T-helper 2 cell (primary cell): ENCODE measurements at regions not wholly inside any gene's neighbourhood (a gene's known extent, or its start where the extent isn't known, plus 50 kb on each side); places are given as distances from the start of the nearest gene placed in this dataset.
A peak's percentile ranks its signal among the peaks of the same experiment; 100 is the strongest.

Experiments used
- DNase-seq, 5 experiments: peaks; one replicate each; pipeline versions ENCODE4 v3.0.0 to v3.0.0-alpha.2; 2012 to 2022

DNA sequence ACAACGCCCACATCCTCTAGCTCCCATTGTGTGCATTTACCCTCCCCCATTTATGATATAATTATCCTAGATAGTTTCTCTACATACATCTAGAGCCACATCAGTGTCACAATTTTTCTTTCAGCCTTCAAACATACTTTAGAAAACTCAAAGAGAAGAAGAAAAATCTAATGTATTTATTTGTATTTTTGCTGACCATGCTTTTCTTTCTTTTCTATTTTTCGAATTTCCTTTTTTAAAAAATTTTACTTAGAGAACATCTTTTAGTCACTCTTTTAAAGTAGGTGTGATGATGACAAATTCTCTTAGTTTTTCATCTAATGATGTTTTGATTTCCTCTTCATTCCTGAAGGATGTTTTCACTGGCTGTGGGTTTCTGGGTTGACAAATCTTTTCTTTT, 117.0 kb upstream of the CHL1 start:
- no peak for DNase-seq

- DNase-seq, result no peak
Observed at GRCh38 chr3:82508-82907, 114.1 kb upstream of the CHL1 start.

GRCh38 chr3:83096-83495, 113.5 kb upstream of the CHL1 start:
- no peak for DNase-seq

DNA sequence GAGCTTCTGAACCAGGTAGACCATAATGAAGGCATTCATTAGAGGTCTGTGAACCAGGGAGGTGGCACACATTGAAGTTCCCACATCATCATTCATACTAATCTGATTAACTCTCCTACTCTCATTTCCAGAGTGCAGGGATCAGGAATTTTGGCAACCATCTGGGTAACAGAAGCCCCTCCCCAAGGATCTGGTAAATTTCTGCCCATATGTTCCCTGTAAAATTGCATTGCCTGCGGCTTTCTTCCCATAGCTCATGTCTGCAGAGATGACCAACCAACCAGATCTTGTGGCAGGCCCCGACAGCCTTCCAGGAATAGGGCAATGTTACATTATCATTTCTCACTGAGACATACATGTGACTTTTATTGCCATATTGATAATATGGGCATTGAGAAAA, 111.4 kb upstream of the CHL1 start:
- DNase-seq, result no peak

- DNase-seq, result no peak
Observed at GRCh38 chr3:88267-88666, 108.3 kb upstream of the CHL1 start.

DNA sequence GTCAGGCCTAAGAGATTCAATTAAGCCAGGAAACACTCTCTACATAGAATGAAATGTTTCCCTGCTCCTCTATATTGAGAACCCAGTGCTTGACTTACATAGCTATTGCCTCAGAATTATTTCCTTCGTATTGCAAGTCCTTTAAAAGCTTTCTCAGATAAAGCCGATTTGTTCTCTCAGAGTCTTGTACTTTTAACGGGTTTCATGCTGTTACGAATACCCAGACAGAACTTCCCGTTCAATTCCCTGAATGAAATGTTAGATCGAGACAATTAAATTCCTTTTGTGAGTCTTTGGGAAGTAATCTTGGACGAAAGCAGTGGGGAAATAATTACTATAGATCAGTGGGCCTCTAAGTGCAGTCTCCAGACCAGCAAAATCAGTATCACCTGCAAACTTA, 102.8 kb upstream of the CHL1 start:
- DNase-seq, result no peak

GRCh38 chr3:96259-96658, 100.3 kb upstream of the CHL1 start:
- DNase-seq, result no peak

- DNase-seq, result no peak
Observed at GRCh38 chr3:97417-98258, 98.9 kb upstream of the CHL1 start.

DNA sequence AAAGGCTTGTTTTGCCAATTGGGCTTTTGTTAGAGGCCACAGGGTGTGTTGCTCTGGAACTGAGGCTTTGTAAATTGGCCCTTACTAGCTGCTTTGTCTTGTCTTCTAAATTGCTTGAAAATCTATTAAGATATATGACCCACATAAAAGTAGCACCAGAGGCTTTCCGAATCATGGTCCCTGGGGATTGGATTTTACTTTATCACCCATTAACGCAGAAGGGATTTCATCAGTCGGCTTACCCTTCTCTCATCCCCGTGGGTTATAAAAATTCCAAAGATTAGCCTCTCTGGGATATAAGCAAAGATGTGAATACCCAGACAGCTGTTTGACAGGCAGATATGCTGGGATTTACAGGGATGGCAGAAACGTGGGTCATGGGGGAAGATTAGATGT, 98.3 kb upstream of the CHL1 start:
- DNase-seq, result no peak

- DNase-seq, result no peak
Observed at GRCh38 chr3:99506-99905, 97.1 kb upstream of the CHL1 start.

DNA sequence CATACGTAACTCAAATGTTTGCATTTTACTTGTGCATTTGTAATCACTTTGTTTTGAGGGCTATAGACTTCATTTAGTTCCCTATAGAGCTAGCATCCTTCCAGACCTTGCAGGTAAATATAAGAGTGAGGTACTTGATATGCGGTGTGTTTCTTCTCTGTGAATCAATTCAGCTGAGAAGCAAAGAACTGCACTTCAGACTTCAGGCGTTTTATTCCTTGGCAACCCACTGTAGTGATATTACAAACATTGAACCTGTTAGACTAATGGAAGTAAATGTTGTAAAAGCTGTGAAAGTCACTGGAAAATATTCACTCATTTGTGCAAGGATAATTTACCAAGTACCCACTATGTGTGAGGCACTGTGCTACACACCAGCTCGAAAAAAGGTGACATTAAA, 94.1 kb upstream of the CHL1 start:
- no peak for DNase-seq

DNA sequence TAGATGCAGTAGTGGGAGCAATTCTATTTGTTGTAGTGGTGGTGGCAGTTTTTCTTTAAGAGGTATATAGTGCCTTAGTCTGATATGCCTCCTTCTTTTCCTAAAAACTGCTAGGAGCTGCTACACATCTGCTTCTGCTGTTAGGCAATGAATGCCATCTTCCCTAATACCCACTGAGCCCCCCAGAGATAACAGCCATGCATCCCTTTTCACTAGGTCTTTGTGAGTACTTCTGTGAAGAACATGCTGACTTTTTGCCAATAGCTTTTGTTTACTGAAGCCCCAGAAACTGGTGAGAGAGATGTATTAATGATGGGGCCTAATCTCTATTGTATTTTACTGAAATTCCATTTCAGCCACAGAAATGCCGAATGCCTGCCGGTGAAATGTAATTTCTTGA, 92.6 kb upstream of the CHL1 start:
- DNase-seq, result no peak

- no peak for DNase-seq
Observed at GRCh38 chr3:105585-105984, 91.0 kb upstream of the CHL1 start.

DNA sequence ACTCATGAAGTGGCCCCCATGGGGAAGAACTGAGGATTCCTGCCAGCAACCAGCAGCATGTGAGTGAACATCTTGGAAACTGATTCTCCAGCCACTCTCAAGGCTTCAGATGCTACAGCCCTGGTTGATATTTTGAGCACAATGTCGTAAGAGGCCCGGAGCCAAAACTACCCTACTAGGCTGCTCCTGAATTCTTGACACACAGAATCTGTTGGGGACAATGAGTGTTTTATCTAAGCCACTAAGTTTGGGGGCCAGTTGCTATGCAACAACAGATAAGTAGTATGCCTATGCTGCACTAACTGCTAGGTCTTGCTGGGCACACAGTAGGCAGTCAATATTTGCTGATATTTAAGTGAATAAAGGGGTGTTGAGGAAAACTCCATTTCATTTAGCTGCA, 89.9 kb upstream of the CHL1 start:
- no peak for DNase-seq

DNA sequence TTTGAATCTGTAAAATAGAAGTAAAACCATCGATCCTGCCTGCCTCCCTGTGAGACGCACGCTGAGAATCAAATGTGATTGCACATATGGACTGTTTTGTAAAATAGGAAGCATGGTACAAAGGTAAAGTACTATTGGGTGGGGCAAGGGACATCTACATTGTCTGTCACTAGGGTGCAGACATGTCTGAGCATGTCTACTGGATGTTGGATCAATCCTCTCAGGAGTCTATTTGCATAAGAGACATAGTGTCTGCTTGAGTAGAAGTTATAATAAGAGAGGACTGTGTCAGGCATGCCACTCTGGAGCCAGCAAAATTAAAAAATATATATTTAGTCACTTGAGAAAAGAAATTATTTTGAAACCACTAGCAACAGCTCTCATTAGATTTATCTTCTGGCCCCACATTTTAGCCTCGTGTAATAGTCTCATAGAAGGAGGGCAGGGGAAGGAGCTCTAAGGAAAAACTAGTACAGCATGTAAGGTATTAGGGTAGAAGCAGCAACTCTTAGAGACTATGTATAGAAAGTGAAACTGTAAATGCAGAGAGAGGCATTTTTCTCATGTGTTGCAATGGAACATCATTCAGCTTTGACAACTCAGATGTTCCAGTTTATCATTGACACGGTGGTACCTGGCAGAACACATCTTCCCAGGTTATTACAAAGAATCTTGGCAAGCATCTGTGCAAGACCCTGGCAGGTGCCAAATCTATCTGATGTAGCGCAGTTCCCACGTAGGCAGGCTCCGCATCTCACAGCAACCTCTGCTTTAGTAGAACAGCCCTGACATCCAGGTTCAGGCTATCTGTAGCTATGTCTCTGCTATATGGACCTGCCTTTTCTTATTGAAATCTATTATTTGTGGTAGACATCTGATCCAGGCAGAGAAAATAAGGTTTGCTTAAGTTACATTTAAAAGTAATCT, 85.2 kb upstream of the CHL1 start:
- DNase-seq, result peak in 1 of 5 experiments; percentile 1

DNA sequence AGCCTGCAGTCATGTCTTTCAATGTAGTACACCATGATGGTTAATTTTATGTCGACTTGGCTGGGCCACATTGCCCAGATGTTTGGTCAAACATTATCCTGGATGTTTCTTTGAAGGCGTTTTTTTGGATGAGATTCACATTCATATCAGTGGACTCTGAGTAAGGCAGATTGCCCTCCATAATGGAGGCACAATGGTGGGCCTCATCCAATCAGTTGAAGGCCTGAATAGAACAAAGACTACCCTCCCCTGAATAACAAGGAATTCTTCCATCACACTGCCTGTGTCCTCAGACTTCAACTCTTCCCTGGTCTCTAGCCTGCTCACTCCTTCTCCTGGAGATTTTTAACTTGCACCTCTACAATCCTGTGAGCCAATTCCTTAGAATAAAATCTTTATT, 83.8 kb upstream of the CHL1 start:
- no peak for DNase-seq

GRCh38 chr3:118666-119065, 77.9 kb upstream of the CHL1 start:
- no peak for DNase-seq

- DNase-seq, result no peak
Observed at GRCh38 chr3:123341-123740, 73.2 kb upstream of the CHL1 start.

DNA sequence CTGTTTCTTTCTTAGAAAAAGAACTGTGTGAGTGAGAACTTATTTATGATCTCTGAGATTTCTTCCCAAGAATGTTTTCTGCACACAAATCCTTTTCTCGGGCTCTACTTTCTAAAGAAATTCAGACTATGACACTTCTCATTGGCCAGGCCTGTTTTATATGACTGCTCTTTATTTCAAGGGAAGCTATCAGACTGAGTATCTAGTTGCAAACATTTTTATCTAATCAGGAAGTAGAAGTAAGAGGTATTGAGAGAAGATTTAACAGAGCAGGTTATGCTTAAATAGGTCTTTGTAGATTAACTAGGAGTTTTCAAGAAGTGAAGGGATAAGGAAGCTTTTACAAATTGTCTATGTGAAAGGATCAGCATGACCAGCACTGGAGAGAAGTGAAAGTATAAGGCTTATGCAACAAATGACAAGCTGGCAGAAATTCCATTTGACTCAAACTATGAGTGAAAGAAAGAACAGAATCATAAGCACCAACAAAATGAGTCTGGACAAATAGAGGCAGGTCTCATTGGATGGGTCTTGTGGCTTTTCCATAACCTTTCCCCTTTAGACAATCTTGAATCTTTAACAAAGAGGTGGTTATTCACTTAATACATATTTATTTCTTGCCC, 71.9 kb upstream of the CHL1 start:
- no peak for DNase-seq

DNA sequence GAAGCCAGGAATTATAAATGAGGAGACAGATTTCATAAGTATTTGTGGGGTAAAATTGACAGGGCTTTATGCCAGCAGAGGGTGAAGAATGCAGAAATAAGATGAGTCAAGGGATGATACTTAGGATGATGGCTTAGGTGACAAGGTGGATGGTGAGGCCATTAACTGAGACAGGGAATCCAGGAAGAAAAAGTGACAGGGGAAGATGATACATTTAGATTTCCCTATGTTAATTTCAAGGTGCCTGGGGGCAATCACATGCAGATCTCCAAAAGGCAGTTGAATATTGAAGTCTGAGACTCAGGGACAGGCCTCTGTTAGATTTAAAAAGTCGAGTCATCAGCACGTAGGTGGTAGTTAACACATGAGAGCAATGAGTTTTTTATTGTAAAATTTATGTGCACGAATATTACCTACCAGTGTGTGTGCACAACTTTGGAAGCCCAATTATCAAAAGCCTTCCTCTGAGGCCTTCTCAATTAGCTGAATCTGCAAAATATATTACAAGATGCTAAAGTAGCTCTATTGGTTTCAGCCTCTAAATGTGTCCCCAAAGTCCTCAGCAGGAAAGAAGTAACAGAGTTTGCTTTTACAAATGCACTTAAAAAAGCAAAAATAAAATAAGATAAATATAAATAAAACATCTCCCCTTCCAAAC, 67.9 kb upstream of the CHL1 start:
- DNase-seq, result no peak

DNA sequence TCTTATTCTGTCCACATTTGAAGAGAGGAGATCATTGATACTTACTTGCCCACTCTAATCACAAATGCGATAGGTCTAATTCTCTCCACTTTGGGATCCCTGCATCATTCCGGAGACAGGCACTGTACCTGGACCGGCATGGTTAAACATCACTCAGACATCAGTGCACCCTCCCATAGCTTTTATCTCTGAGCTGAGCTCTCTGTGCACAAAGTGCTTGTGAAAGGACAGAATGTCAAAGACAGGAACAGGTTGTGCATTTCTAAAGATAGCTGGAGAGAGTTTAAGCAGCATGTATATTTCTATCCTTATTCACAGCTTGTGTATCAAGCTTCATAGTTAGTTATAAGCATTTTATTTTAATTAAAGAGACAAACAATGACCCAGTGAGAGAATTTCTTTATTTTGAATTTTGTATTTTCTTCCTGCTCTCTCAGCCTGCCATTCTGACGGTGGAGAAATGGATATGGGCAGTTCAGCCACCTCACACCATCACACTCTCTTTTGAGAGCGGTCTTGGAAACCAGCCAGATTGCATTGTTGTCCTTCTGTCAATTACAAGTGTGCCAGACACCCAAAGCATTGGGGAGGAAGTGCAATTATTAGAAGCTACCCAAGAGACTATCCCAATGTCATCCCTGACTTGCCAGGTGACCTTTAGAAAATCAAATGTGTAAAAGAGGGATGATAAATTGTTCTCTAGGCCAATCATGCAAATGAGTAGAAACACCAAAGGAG, 65.2 kb upstream of the CHL1 start:
- DNase-seq, result no peak

GRCh38 chr3:132378-132777, 64.2 kb upstream of the CHL1 start:
- no peak for DNase-seq
